ENCODE measurements at regions not wholly inside any gene's neighbourhood (a gene's known extent, or its start where the extent isn't known, plus 50 kb on each side); places are given as distances from the start of the nearest gene placed in this dataset.

- H3K4me3 ChIP-seq = no peak overlapping the region
- DNase-seq = no peak
- H3K27me3 ChIP-seq = no peaks in the 10 kb centered on the region
- H3K36me3 ChIP-seq = no peaks in the 10 kb centered on the region
- no peaks in the 10 kb centered on the region for H3K9me3 ChIP-seq
Observed at GRCh38 chr11:104343578-104343977, 179.6 kb upstream of the PDGFD start.

GRCh38 chr11:104340590-104340989, 176.6 kb upstream of the PDGFD start:
- no peak for DNase-seq
- Histone ChIP-seq H3K9me3 (no peaks in the 10 kb centered on the region), H3K36me3 (no peaks in the 10 kb centered on the region), H3K27me3 (no peaks in the 10 kb centered on the region), H3K4me3 (no peak overlapping the region)

GRCh38 chr11:104339380-104339831, 175.5 kb upstream of the PDGFD start:
- Histone ChIP-seq H3K4me3 (no peak overlapping the region), H3K9me3 (no peaks in the 10 kb centered on the region), H3K27me3 (no peaks in the 10 kb centered on the region), H3K36me3 (no peaks in the 10 kb centered on the region)
- no peak for DNase-seq

- H3K4me3 ChIP-seq = no peak overlapping the region
- no peaks in the 10 kb centered on the region for H3K27me3 ChIP-seq
- no peaks in the 10 kb centered on the region for H3K9me3 ChIP-seq
- no peak for DNase-seq
- H3K36me3 ChIP-seq = no peaks in the 10 kb centered on the region
Observed at GRCh38 chr11:104338186-104338585, 174.2 kb upstream of the PDGFD start.

- H3K9me3 ChIP-seq = no peaks in the 10 kb centered on the region
- H3K36me3 ChIP-seq = no peaks in the 10 kb centered on the region
- no peak overlapping the region for H3K4me3 ChIP-seq
- H3K27me3 ChIP-seq = no peaks in the 10 kb centered on the region
- no peak for DNase-seq
Observed at GRCh38 chr11:104337273-104337672, 173.3 kb upstream of the PDGFD start.

- H3K9me3 ChIP-seq = no peaks in the 10 kb centered on the region
- no peak overlapping the region for H3K4me3 ChIP-seq
- no peak for DNase-seq
- H3K27me3 ChIP-seq = no peaks in the 10 kb centered on the region
- H3K36me3 ChIP-seq = no peaks in the 10 kb centered on the region
Observed at GRCh38 chr11:104333977-104334376, 170.0 kb upstream of the PDGFD start.

GRCh38 chr11:104332110-104332509, 168.2 kb upstream of the PDGFD start:
- no peak for DNase-seq

GRCh38 chr11:104329078-104329665, 165.2 kb upstream of the PDGFD start:
- H3K9me3 ChIP-seq = no peaks in the 10 kb centered on the region
- H3K4me3 ChIP-seq = no peak overlapping the region
- no peaks in the 10 kb centered on the region for H3K36me3 ChIP-seq
- no peaks in the 10 kb centered on the region for H3K27me3 ChIP-seq
- no peak for DNase-seq

More at GRCh38 chr11:104332110-104332509, 168.2 kb upstream of the PDGFD start:
- H3K36me3 ChIP-seq = no peaks in the 10 kb centered on the region
- no peaks in the 10 kb centered on the region for H3K27me3 ChIP-seq
- H3K4me3 ChIP-seq = no peak overlapping the region
- H3K9me3 ChIP-seq = no peaks in the 10 kb centered on the region

- no peak for DNase-seq
- H3K4me3 ChIP-seq = no peak overlapping the region
- no peaks in the 10 kb centered on the region for H3K36me3 ChIP-seq
- H3K9me3 ChIP-seq = no peaks in the 10 kb centered on the region
- H3K27me3 ChIP-seq = no peaks in the 10 kb centered on the region
Observed at GRCh38 chr11:104328512-104328907, 164.6 kb upstream of the PDGFD start.

- Histone ChIP-seq H3K4me3 (no peak overlapping the region), H3K9me3 (no peaks in the 10 kb centered on the region), H3K27me3 (no peaks in the 10 kb centered on the region), H3K36me3 (no peaks in the 10 kb centered on the region)
- no peak for DNase-seq
Observed at GRCh38 chr11:104327861-104328511, 164.0 kb upstream of the PDGFD start.

- no peaks in the 10 kb centered on the region for H3K36me3 ChIP-seq
Observed at GRCh38 chr11:104325093-104325492, 161.1 kb upstream of the PDGFD start.

GRCh38 chr11:104324276-104324675, 160.3 kb upstream of the PDGFD start:
- H3K27me3 ChIP-seq = no peaks in the 10 kb centered on the region
- H3K9me3 ChIP-seq = no peaks in the 10 kb centered on the region
- no peaks in the 10 kb centered on the region for H3K36me3 ChIP-seq
- H3K4me3 ChIP-seq = no peak overlapping the region
- DNase-seq = no peak

More at GRCh38 chr11:104325093-104325492, 161.1 kb upstream of the PDGFD start:
- Histone ChIP-seq H3K9me3 (no peaks in the 10 kb centered on the region), H3K27me3 (no peaks in the 10 kb centered on the region), H3K4me3 (no peak overlapping the region)
- no peak for DNase-seq

GRCh38 chr11:104323841-104324240, 159.9 kb upstream of the PDGFD start:
- DNase-seq = no peak
- Histone ChIP-seq H3K27me3 (no peaks in the 10 kb centered on the region), H3K9me3 (no peaks in the 10 kb centered on the region), H3K4me3 (no peak overlapping the region), H3K36me3 (no peaks in the 10 kb centered on the region)

GRCh38 chr11:104322696-104323095, 158.7 kb upstream of the PDGFD start:
- DNase-seq = no peak
- no peaks in the 10 kb centered on the region for H3K27me3 ChIP-seq
- H3K36me3 ChIP-seq = no peaks in the 10 kb centered on the region
- no peak overlapping the region for H3K4me3 ChIP-seq
- no peaks in the 10 kb centered on the region for H3K9me3 ChIP-seq

- H3K4me3 ChIP-seq = no peak overlapping the region
- no peak for DNase-seq
- H3K9me3 ChIP-seq = no peaks in the 10 kb centered on the region
- H3K27me3 ChIP-seq = no peaks in the 10 kb centered on the region
- H3K36me3 ChIP-seq = no peaks in the 10 kb centered on the region
Observed at GRCh38 chr11:104320956-104321355, 157.0 kb upstream of the PDGFD start.

- no peaks in the 10 kb centered on the region for H3K27me3 ChIP-seq
- no peaks in the 10 kb centered on the region for H3K36me3 ChIP-seq
- H3K9me3 ChIP-seq = no peaks in the 10 kb centered on the region
- H3K4me3 ChIP-seq = no peak overlapping the region
- no peak for DNase-seq
Observed at GRCh38 chr11:104320097-104320496, 156.2 kb upstream of the PDGFD start.

- no peak overlapping the region for H3K4me3 ChIP-seq
- no peaks in the 10 kb centered on the region for H3K9me3 ChIP-seq
- H3K27me3 ChIP-seq = no peaks in the 10 kb centered on the region
- H3K36me3 ChIP-seq = no peaks in the 10 kb centered on the region
- DNase-seq = no peak
Observed at GRCh38 chr11:104319396-104319795, 155.4 kb upstream of the PDGFD start.

GRCh38 chr11:104306862-104307474, 143.0 kb upstream of the PDGFD start:
- no peak for DNase-seq
- no peaks in the 10 kb centered on the region for H3K36me3 ChIP-seq
- H3K9me3 ChIP-seq = no peaks in the 10 kb centered on the region
- no peaks in the 10 kb centered on the region for H3K27me3 ChIP-seq
- no peak overlapping the region for H3K4me3 ChIP-seq

All from MG63 (cell line).